ENCODE measurements at regions not wholly inside any gene's neighbourhood (a gene's known extent, or its start where the extent isn't known, plus 50 kb on each side); places are given as distances from the start of the nearest gene placed in this dataset.

DNA sequence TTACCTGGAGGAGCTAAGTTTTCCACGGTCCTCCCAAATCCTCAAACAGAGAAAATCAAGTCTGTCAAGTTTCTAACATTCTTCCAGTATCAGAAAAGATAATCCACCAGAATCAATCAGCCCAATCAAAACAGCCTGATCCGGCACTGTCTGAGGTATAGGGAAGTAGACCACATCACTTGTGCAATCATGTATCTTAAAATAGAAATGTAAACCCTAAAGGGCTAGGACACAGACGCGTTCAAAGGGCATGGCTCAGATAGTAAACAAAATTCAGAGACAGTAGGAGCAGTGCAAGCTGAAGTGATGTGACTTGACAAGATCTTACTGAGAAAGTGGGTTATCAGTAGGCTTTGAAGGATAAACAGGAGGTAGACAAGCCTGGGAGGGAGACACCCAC is 252.4 kb upstream of the DAPK1 start:
- no peaks in the 10 kb centered on the region for H3K9me3 ChIP-seq (ENCODE audit: control insufficient read depth, insufficient read depth, low read length)

DNA sequence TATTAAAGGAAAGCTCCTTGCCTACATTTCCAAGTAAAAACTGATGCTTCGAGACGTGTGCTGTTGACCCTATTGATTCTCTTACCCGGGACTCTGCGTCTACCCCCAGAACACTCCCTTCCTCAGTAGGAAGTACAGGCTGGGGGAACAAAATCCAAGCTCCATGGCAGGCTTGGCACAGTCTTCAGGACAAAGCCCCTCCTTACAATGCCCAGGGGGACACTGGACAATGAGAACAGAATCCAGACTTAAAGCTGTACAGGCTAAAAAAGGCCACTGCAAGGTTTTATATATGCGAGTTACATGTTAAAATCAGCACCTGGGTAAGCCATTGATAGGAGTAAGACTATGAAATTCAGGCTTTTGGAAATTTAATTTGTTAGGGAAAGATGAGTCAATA is 250.6 kb upstream of the DAPK1 start:
- no peak for TF ChIP-seq EZH2phosphoT487 (IDR thresholded peaks at IDR 0.05; ENCODE audit: borderline replicate concordance, low read length)
- TF ChIP-seq, protein P1, sequence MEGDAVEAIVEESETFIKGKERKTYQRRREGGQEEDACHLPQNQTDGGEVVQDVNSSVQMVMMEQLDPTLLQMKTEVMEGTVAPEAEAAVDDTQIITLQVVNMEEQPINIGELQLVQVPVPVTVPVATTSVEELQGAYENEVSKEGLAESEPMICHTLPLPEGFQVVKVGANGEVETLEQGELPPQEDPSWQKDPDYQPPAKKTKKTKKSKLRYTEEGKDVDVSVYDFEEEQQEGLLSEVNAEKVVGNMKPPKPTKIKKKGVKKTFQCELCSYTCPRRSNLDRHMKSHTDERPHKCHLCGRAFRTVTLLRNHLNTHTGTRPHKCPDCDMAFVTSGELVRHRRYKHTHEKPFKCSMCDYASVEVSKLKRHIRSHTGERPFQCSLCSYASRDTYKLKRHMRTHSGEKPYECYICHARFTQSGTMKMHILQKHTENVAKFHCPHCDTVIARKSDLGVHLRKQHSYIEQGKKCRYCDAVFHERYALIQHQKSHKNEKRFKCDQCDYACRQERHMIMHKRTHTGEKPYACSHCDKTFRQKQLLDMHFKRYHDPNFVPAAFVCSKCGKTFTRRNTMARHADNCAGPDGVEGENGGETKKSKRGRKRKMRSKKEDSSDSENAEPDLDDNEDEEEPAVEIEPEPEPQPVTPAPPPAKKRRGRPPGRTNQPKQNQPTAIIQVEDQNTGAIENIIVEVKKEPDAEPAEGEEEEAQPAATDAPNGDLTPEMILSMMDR (IDR thresholded peaks at IDR 0.05; ENCODE audit: low read depth, low read length, poor library complexity, severe bottlenecking) = no peak
- no peaks in the 10 kb centered on the region for H3K9me3 ChIP-seq (ENCODE audit: control insufficient read depth, insufficient read depth, low read length)
- no peaks in the 10 kb centered on the region for H3K9me2 ChIP-seq (replicated peaks; ENCODE audit: control insufficient read depth, low read length)
- H3F3A ChIP-seq (ENCODE audit: control insufficient read depth, insufficient read depth) = no peaks in the 10 kb centered on the region
- no peak overlapping the region for H3K27ac ChIP-seq (ENCODE audit: low read depth, low read length)
- no peaks in the 10 kb centered on the region for H3K27me3 ChIP-seq (ENCODE audit: control insufficient read depth, low read length)
- H3K79me2 ChIP-seq (ENCODE audit: control insufficient read depth, low read length) = no peaks in the 10 kb centered on the region
- H3K4me1 ChIP-seq (ENCODE audit: control insufficient read depth, low read length) = no peaks in the 10 kb centered on the region
- no peaks in the 10 kb centered on the region for H3K36me3 ChIP-seq (ENCODE audit: control insufficient read depth, low read length)
- no peaks in the 10 kb centered on the region for H4K20me1 ChIP-seq (ENCODE audit: control insufficient read depth, insufficient read depth, low read depth, low read length)
- H3K4me2 ChIP-seq (ENCODE audit: low read length) = no peak overlapping the region
- no peak overlapping the region for H3K4me3 ChIP-seq (ENCODE audit: low read length)

More for the DNA sequence above, 252.4 kb upstream of the DAPK1 start:
- Histone ChIP-seq H3K27ac (ENCODE audit: low read depth, low read length) (no peak overlapping the region), H3K4me3 (ENCODE audit: low read length) (no peak overlapping the region), H3K4me1 (ENCODE audit: control insufficient read depth, low read length) (no peaks in the 10 kb centered on the region), H3F3A (ENCODE audit: control insufficient read depth, insufficient read depth) (no peaks in the 10 kb centered on the region), H3K79me2 (ENCODE audit: control insufficient read depth, low read length) (no peaks in the 10 kb centered on the region), H4K20me1 (ENCODE audit: control insufficient read depth, insufficient read depth, low read depth, low read length) (no peaks in the 10 kb centered on the region), H3K36me3 (ENCODE audit: control insufficient read depth, low read length) (no peaks in the 10 kb centered on the region), H3K4me2 (ENCODE audit: low read length) (no peak overlapping the region), H3K9me2 (replicated peaks; ENCODE audit: control insufficient read depth, low read length) (no peaks in the 10 kb centered on the region), H3K27me3 (ENCODE audit: control insufficient read depth, low read length) (no peaks in the 10 kb centered on the region)
- TF ChIP-seq, protein P1 (IDR thresholded peaks at IDR 0.05; ENCODE audit: low read depth, low read length, poor library complexity, severe bottlenecking) = no peak
- TF ChIP-seq EZH2phosphoT487 (IDR thresholded peaks at IDR 0.05; ENCODE audit: borderline replicate concordance, low read length) = no peak

DNA sequence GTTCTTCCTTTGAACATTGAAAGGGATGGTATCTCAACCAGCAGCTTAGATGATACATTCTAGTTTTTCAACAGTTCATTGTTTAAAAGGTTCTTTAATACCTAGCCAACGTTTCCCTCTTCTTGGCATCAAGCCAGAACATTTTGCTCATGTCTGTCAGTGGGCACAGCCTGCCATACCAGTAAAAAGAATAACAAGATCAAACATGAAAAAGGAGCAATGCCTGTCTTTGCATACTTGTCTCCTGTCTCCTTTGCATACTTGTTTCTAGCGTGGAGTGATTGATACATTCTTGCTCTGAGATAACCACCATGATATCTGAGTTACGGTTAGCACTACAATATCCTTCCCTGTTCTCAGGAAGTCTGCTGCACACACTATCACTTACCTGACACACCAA is 248.6 kb upstream of the DAPK1 start:
- Histone ChIP-seq H3K27ac (ENCODE audit: low read depth, low read length) (no peak overlapping the region), H3K9me2 (replicated peaks; ENCODE audit: control insufficient read depth, low read length) (no peaks in the 10 kb centered on the region), H3K4me1 (ENCODE audit: control insufficient read depth, low read length) (no peaks in the 10 kb centered on the region), H3K9me3 (ENCODE audit: control insufficient read depth, insufficient read depth, low read length) (no peaks in the 10 kb centered on the region), H4K20me1 (ENCODE audit: control insufficient read depth, insufficient read depth, low read depth, low read length) (no peaks in the 10 kb centered on the region), H3K4me3 (ENCODE audit: low read length) (no peak overlapping the region), H3F3A (ENCODE audit: control insufficient read depth, insufficient read depth) (no peaks in the 10 kb centered on the region), H3K36me3 (ENCODE audit: control insufficient read depth, low read length) (no peaks in the 10 kb centered on the region), H3K27me3 (ENCODE audit: control insufficient read depth, low read length) (no peaks in the 10 kb centered on the region), H3K4me2 (ENCODE audit: low read length) (no peak overlapping the region), H3K79me2 (ENCODE audit: control insufficient read depth, low read length) (no peaks in the 10 kb centered on the region)
- TF ChIP-seq, protein P1 (IDR thresholded peaks at IDR 0.05; ENCODE audit: low read depth, low read length, poor library complexity, severe bottlenecking) = no peak
- TF ChIP-seq EZH2phosphoT487 (IDR thresholded peaks at IDR 0.05; ENCODE audit: borderline replicate concordance, low read length) = no peak

DNA sequence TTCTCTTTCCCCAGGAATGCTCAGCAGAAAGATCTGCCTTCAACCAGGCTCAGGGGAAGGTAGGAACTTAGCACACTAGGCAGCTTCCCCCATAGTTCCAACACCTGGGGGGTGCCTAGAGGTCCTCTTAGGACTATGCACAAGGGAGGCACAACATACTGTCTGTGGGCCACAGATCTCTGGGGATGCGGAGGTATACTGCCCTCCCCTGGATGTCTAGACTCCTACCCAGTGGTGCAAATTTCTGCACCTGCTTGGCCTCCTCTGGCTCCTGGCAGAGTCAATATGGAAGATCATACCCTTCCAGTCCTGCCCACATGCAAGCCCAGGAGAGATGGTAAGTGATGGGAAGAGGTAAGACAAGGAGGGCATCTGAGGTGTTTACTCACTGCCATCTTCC is 247.5 kb upstream of the DAPK1 start:
- Histone ChIP-seq H3K4me1 (ENCODE audit: control insufficient read depth, low read length) (no peaks in the 10 kb centered on the region), H3K4me2 (ENCODE audit: low read length) (no peak overlapping the region), H3K4me3 (ENCODE audit: low read length) (no peak overlapping the region), H3K36me3 (ENCODE audit: control insufficient read depth, low read length) (no peaks in the 10 kb centered on the region), H3F3A (ENCODE audit: control insufficient read depth, insufficient read depth) (no peaks in the 10 kb centered on the region), H3K79me2 (ENCODE audit: control insufficient read depth, low read length) (no peaks in the 10 kb centered on the region), H3K9me3 (ENCODE audit: control insufficient read depth, insufficient read depth, low read length) (no peaks in the 10 kb centered on the region), H3K9me2 (replicated peaks; ENCODE audit: control insufficient read depth, low read length) (no peaks in the 10 kb centered on the region), H4K20me1 (ENCODE audit: control insufficient read depth, insufficient read depth, low read depth, low read length) (no peaks in the 10 kb centered on the region), H3K27ac (ENCODE audit: low read depth, low read length) (no peak overlapping the region), H3K27me3 (ENCODE audit: control insufficient read depth, low read length) (no peaks in the 10 kb centered on the region)
- no peak for TF ChIP-seq EZH2phosphoT487 (IDR thresholded peaks at IDR 0.05; ENCODE audit: borderline replicate concordance, low read length)

Data from DOHH2 (cell line).